GM19240 (cell line): ENCODE measurements at regions not wholly inside any gene's neighbourhood (a gene's known extent, or its start where the extent isn't known, plus 50 kb on each side); places are given as distances from the start of the nearest gene placed in this dataset.

ENCODE experiments used
- DNase-seq: peaks from one replicate; pipeline ENCODE4 v3.0.0; 2011; ENCODE audit warnings: low spot score; ENCODE audit not compliant: insufficient read length

GRCh38 chr21:33155422-33155821 lies 74.3 kb upstream of the IFNAR2 start:
- no peak for DNase-seq

DNA sequence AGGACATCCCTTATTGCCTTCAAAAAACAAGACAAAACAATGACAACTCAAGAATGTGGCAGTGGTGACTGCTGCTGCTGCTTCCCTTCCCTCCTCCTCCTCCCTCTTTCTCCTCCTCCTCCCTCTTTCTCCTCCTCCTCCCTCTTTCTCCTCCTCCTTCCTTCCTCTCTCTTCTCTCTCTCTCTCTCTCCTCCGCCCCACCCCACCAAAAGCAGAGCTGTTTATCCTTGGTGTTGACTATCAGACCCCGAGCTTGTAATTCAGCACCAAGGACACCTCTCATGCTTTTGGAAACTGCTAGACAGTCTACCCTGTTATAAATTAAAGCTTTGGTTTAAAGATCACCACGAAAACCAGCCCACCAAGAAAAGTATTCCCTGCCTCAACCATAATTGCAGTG lies 72.4 kb upstream of the IFNAR2 start:
- no peak for DNase-seq

DNA sequence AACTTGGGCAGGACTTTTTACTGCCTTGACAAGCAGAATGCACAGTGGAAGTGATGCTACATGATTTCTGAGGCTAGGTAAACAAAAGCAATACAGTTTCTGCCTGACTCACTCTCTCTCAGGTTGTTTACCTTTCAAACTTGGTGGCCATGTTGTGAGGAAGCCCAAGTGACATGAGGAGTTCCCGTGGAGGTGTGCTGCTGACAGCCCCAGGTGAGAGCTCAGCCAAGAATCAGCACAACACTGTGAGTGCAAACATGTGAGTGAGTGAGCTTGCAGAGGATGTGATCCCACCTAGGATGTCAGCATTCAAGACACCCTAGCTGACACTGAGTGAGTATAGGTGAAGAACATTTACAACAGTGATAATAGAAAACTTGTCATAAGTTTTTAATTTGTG lies 71.1 kb upstream of the IFNAR2 start:
- no peak for DNase-seq

GRCh38 chr21:33162436-33162951 lies 67.2 kb upstream of the IFNAR2 start:
- no peak for DNase-seq

GRCh38 chr21:33168886-33169285 lies 60.9 kb upstream of the IFNAR2 start:
- DNase-seq, result no peak

DNA sequence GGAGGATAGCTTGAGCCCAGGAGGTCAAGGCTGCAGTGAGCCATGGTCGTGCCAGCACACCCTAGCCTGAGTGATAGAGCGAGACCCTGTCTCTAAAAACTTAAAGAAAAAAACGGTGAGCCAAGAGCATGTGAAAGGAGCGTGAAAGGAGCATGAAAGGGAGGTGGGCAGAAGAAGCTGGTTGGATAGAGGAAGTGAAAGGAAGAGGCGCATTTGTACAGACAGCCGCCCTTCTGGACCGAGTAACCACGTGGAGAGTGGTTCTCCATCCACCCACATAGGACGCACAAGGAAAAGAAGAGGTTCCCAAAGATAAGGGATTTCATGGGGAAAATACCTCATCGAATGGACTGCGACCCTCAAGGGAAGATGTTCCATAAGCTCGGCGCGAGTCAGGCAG lies 60.4 kb upstream of the IFNAR2 start:
- no peak for DNase-seq

DNA sequence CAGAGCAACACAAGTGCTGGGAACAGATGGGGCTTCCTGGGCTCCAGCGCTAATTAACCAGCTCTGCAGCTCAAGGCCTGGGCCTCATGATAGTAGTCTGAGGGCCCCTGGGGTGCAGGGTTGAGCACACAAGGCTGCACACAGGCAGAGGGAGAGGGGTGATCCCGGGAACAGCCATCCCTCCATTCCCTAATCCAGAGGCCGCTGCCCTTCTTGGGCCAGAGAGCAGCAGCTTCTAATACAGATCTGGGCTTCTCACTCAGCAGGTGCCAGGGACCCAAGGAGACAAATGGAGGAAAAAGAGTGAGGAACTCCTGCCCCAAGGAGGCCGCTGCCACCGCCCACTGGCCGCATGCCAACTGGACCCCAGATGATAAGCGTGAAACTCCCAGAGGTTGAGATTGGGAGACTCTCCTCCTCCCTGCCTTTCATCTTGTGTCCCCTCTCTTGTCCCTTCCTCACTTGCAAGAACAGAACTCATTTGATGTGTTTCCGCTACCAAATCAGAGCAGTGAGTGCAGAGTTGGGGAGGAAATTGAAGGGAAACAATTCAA lies 58.0 kb upstream of the IFNAR2 start:
- DNase-seq, result no peak

- no peak for DNase-seq
Measured at GRCh38 chr21:33174756-33175155, 55.0 kb upstream of the IFNAR2 start.
